ENCODE measurements at regions not wholly inside any gene's neighbourhood (a gene's known extent, or its start where the extent isn't known, plus 50 kb on each side); places are given as distances from the start of the nearest gene placed in this dataset.

GRCh38 chr10:28478646-28479045 lies 54.3 kb upstream of the WAC start:
- TF ChIP-seq POLR2A (IDR thresholded peaks at IDR 0.05): no peak
- TF ChIP-seq, protein P1, sequence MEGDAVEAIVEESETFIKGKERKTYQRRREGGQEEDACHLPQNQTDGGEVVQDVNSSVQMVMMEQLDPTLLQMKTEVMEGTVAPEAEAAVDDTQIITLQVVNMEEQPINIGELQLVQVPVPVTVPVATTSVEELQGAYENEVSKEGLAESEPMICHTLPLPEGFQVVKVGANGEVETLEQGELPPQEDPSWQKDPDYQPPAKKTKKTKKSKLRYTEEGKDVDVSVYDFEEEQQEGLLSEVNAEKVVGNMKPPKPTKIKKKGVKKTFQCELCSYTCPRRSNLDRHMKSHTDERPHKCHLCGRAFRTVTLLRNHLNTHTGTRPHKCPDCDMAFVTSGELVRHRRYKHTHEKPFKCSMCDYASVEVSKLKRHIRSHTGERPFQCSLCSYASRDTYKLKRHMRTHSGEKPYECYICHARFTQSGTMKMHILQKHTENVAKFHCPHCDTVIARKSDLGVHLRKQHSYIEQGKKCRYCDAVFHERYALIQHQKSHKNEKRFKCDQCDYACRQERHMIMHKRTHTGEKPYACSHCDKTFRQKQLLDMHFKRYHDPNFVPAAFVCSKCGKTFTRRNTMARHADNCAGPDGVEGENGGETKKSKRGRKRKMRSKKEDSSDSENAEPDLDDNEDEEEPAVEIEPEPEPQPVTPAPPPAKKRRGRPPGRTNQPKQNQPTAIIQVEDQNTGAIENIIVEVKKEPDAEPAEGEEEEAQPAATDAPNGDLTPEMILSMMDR (IDR thresholded peaks at IDR 0.05): no peak
